HG02678 (cell line): ENCODE measurements at regions not wholly inside any gene's neighbourhood (a gene's known extent, or its start where the extent isn't known, plus 50 kb on each side); places are given as distances from the start of the nearest gene placed in this dataset.

Source experiments
- ATAC-seq: cut with Tn5 transposase; IDR thresholded peaks from one replicate; pipeline ENCODE4 v1.9.1; 2021; ENCODE audit warnings: mild to moderate bottlenecking, moderate library complexity; ENCODE audit not compliant: unreplicated experiment

- ATAC-seq, result no peak
Observed at GRCh38 chr10:131762789-131763696, 137.8 kb upstream of the PPP2R2D start.

- no peak for ATAC-seq
Observed at GRCh38 chr10:131764929-131765328, 135.9 kb upstream of the PPP2R2D start.

- ATAC-seq, result no peak
Observed at GRCh38 chr10:131766096-131766495, 134.7 kb upstream of the PPP2R2D start.

DNA sequence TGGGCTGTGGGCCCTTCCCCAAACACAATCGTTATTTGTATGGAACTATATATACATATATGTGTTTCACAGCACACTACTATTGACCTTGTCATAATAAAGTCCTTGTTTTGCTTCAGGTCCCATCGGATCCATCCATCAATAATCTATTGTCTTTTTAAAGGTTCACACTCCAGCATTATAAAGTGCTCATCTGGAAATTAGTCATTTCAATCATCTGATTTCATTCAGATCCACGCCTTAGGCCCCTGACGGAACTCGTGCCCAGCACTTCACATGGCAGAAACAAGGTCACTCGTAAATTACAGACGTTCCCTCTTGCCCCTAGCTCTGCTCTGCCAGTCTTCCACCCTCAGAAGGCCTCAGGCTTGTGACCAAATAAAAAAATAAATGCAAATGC lies 133.1 kb upstream of the PPP2R2D start:
- ATAC-seq, result no peak

DNA sequence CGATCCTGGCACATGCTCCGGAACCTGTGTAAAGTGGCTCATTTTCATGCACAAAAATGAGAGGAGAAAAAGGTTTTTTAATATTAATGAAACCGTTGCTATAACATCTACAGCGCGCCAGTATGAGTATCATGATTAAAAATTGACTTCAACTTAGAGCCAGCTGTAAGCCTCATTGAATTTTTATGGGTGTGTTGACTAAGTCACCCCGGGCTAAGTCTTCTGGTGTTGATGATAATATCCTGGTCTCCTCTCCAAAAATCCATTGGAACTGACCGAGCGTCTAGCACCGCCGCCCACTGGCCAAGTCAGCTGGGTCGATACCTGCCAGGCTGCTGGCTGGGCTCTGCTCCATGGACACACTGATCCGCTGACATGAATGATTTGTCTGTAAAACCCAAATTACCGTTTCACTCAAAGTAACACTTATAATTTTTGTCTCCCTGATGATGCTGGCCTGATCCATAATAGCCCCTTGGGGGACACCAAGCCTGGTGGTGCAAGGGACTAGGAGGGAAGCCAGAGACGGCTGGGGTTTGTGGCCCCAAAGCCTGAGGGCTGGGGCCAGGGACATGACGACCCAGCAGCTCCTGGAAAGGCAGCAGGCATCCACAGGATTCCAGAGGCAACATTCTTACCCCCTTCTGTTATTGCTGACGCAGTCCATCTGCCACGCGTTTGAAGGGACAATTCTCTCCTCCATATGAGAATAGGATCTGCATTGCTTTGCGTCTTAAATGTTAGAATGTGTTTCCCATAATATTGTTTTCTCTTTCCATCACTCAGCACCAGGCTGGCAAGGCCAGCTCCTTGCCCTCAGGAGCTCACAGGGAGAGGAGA lies 131.0 kb upstream of the PPP2R2D start:
- ATAC-seq, result no peak

GRCh38 chr10:131770946-131771633 lies 129.7 kb upstream of the PPP2R2D start:
- ATAC-seq, result no peak

DNA sequence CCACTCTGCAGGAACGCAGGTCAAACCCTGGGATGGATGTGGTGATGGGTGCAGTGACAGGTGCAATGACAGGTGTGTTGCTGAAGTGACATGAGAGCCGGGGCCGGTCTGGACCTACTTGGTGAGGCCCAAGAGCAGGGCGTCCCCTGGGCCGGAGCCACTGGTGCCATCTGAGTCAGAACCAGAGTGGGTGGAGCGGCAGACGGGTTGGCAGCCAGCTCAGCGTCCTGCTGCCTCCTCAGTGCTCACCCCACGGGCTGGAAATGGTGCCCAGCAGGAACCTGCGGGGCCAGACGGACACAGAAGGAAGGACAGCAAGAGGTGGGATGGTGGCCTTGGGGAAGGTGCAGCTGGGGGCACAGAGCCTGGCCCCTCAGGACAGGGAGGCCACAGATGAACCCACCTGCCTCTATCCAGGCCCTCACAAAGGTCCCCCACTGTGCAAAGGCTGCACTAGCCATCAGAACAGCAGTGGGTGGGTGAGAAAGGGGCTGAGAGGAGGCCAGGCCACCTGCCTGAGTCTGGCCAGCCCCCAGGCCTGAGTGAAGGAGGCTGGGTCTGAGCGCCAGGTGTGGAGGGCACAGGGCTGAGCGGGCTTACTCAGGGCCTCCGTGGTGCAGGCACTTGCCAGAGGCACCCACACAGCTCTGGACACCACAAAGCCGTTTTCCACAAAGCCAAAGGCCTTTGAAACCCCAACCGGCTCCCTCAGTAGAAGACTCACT lies 129.0 kb upstream of the PPP2R2D start:
- no peak for ATAC-seq

- ATAC-seq, result no peak
Observed at GRCh38 chr10:131772441-131772840, 128.4 kb upstream of the PPP2R2D start.

DNA sequence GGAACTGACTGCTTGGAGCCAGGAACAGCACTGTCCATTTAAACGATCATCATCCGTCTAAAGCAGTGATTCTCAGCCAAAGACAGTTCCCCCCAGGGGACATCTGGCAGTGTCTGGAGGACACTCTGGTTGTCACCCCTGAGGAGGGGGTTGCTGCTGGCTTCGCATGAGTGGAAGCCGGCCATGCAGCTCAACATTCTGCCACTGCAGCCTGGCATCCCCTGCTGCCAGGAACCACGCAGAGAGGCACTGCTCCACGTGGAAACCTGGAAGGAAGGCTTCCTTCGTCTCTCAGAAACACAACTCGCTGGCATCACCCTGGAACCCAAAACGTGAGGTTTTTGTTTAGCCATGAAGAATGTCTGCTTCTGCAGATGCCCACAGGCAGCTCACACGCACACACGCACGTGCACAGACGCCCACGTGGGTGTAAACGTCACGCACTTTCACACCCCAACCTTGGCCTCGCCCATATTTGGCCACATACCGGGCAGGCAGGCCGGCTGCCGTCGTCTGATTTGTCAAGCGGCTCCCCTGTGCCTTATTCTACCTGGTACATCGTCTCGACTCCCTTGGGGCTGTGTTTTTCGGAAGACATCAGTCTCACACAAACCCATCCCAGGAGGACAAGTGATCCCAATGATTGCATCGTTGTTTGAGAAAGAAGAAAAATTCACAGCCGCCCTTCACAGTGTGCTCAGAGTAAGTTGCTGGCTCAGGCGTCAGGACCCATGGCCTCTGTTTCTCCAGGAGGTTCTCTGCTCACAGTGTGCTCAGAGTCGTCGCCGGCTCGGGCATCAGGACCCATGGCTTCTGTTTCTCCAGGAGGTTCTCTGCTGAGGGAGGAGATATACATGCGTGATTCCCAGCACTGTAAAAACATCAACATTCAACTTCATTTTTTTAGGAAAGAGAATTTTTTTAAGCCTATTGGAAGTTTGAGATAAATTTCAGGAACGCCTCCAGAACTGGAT lies 127.2 kb upstream of the PPP2R2D start:
- no peak for ATAC-seq

GRCh38 chr10:131774681-131775085 lies 126.1 kb upstream of the PPP2R2D start:
- ATAC-seq, result no peak

GRCh38 chr10:131775433-131775832 lies 125.4 kb upstream of the PPP2R2D start:
- ATAC-seq, result no peak

GRCh38 chr10:131775833-131776232 lies 125.0 kb upstream of the PPP2R2D start:
- no peak for ATAC-seq

GRCh38 chr10:131776496-131776895 lies 124.3 kb upstream of the PPP2R2D start:
- no peak for ATAC-seq

- ATAC-seq, result no peak
Observed at GRCh38 chr10:131777162-131777561, 123.6 kb upstream of the PPP2R2D start.

DNA sequence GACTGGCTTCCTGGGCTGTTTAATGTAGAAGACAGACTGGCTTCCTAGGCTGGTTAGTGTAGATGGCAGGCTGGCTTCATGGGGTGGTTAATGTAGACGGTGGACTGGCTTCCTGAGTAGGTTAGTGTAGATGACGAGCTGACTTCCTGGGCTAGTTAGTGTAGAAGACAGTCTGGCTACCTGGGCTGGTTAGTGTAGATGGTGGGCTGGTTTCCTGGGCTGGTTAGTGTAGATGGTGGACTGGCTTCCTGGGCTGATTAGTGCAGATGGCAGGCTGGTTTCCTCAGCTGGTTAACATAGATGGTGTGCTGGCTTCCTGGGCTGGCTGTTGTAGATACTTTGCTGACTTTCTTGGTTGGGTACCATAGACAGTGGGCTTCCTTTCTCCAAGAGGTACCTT lies 122.9 kb upstream of the PPP2R2D start:
- ATAC-seq, result no peak

DNA sequence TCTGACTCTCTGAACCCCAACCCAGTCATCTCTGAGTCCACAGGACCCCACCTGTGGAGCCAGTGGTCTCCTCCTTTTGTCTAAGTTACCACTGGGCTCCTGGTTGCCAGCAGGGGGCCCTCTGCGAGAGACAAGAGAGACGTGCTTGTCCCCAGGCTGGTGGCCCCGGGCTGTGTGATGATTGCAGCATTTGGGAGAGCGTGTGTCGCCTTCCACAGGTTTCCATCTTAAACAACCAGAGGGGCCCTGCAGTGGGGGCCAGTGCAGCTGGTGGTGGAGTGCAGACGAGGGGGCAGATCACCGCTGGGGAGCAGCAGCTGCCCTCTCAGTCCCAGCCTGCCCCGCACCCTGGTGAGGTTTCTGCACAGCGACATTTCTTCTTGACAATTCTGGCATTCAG lies 122.4 kb upstream of the PPP2R2D start:
- no peak for ATAC-seq

GRCh38 chr10:131778842-131779241 lies 122.0 kb upstream of the PPP2R2D start:
- no peak for ATAC-seq

DNA sequence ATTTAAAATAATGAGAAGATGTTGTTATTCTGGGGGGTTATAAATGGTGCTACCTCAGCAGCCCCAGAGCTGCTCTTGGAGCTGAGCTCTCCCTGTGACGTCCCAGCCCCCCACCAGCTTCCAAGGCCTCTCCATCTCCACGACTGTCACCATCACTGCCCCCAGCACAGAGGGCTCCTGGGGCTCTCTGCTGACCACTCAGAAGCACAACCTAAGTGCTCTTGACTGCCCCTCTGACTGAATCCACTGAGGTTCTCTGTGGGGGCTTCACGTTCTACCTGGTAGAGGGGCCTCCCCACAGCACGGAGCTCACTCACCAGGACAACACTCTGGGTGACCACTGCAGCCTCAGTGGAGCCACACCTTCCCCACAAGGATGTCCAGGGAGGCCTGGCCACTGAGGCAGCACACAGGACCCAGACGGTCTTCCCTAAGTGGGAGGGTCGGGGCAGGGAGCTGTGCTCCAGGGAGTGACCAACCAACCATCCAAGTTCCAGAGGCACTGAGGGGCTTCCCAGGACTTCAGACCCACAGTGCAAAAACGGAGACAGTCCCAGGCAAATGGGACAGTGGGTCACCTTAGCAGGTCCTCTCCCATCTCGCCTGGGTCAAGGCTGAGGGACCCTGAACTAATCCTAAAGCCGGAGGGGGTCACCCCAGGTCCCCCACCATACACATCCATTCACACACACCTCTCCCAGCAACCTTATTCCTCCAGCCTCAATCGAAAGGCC lies 121.0 kb upstream of the PPP2R2D start:
- no peak for ATAC-seq

DNA sequence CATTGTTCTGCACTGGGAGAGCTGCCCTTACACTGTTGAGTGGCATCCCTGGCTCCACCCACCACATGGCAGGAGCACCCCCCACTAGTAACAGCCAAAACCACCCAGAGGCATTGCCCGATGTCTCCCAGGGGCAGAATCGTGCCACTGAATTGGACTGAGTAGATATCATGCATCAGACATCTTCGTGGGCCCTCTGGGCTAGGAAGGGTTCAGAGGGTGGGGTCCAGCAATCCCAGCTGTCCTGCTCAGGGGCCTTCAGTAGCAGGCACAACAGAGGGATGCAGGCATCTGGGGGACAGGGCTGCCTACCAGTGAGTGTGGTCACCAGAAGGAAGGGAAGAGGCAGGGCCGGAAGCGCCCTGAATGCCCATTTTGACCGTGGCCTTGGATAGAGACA lies 119.7 kb upstream of the PPP2R2D start:
- ATAC-seq, result no peak
